Ureter (tissue), 1 donor: ENCODE measurements at regions not wholly inside any gene's neighbourhood (a gene's known extent, or its start where the extent isn't known, plus 50 kb on each side); places are given as distances from the start of the nearest gene placed in this dataset.
"Not testable (repeated sequence)": the region's sequence is repeated elsewhere in the genome, so short reads cannot be mapped to it uniquely, and the experiment has no call there.

Experiments
- DNase-seq: peaks from one replicate; pipeline ENCODE4 v3.0.0-alpha.2; 2020; ENCODE audit warnings: low spot score
- donor health status: DM: yes; HTN: yes; CAD: no.

DNA sequence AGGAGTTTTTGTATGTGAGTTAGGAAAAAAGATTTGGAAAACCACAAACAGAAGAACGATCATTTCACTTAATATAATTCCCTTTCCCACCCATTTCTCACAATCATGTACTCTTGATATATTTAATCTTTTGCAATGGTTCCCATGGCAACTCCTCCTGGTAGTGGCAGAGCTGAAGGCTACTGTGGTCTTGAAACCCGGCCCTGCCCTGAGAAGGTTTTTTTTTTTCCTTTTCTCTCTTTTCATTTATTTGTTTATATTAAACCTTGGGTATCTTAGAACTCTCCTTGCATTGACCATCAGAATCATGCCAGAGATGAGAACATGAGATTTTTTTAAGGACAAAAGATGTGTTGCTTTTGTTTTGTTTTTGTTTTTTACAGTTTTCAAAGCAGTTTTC, 566.1 kb upstream of the NRP1 start:
- no peak for DNase-seq

GRCh38 chr10:33899578-33900531, 565.4 kb upstream of the NRP1 start:
- no peak for DNase-seq

DNA sequence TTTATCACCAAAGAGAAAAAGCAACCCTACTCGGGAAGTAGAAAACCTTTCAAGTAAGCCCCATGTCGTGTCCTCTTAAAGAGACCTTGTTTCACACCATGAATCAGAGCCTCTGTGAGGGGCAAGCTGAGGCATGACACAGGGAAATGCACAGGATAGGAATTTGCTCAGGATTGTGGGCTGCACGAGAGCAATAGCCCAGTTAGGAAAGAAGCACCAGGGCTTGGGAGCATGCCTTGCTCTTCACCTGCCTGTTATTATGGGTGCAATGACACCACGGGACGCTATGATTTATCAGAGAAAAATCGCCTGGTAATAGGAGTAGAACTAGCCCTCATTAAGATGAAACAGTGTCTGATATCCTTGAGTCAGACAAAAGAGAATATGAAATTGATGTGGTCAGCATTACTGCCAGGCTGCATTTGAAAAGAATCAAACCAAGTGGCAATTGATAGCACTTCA, 562.9 kb upstream of the NRP1 start:
- DNase-seq: no peak

GRCh38 chr10:33893506-33893905, 559.0 kb upstream of the NRP1 start:
- no peak for DNase-seq

DNA sequence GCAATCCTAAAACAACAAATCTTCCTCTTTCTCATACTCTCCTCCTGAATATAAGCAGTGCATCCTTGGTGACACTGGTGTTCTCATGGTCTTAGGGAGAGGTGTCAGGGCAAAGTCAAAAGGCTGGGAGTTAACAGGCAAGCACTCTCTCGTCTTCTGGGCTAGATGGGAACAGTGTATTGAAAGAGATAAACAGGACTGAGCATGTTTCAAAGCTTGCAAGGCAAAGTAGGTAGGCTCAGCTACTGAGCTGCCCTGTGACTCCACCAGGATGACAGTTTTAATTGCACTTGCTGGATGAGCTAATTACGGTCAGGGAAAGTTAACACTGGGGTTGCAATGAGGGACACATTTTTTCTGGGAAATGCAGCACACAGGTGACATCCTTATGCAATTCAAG, 554.9 kb upstream of the NRP1 start:
- DNase-seq: no peak

DNA sequence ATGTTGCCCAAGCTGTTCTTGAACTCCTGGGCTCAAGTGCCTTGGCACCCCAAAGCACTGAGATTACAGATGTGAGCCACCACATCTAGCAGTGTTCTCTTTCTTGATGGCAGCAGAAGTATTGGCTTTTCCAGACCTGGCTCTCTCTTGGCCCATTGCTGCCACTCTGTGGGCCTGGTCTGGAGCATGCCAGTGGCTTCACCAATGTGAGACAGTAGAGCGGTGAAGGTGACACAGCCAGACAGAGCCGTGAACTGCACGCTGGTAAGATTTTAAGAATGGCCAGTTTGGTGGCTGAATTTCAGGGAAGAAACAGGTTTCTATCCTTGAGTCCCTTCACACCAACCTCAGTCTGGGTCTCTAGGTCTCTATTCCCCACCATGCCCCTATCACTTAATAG, 552.7 kb upstream of the NRP1 start:
- DNase-seq: no peak

GRCh38 chr10:33886299-33886698, 551.8 kb upstream of the NRP1 start:
- no peak for DNase-seq

- DNase-seq: no peak
Measured at GRCh38 chr10:33884604-33885003, 550.1 kb upstream of the NRP1 start.

DNA sequence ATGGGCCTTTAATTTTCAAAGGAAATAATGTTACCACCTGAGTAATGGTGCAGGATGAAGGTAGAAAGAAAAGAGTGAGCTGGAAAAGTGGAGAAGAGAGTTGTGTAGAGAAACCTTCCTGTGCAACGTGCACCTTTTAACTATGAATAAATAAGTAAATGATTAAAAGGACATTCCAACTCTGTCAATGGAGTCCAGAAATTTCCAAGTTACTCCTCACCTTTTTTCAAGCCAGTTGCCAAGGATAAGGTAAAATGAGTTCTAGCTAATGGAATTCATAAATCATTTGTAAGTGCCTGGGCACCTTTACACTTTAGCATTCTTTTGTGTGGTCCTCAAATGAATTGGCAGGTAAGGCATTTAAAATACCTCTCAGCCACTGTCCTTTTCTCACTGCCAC, 549.4 kb upstream of the NRP1 start:
- DNase-seq: no peak

GRCh38 chr10:33882996-33883395, 548.5 kb upstream of the NRP1 start:
- DNase-seq: no peak

- DNase-seq: no peak
Measured at GRCh38 chr10:33880291-33880690, 545.8 kb upstream of the NRP1 start.

- DNase-seq: no peak
Measured at GRCh38 chr10:33878238-33878786, 543.8 kb upstream of the NRP1 start.

DNA sequence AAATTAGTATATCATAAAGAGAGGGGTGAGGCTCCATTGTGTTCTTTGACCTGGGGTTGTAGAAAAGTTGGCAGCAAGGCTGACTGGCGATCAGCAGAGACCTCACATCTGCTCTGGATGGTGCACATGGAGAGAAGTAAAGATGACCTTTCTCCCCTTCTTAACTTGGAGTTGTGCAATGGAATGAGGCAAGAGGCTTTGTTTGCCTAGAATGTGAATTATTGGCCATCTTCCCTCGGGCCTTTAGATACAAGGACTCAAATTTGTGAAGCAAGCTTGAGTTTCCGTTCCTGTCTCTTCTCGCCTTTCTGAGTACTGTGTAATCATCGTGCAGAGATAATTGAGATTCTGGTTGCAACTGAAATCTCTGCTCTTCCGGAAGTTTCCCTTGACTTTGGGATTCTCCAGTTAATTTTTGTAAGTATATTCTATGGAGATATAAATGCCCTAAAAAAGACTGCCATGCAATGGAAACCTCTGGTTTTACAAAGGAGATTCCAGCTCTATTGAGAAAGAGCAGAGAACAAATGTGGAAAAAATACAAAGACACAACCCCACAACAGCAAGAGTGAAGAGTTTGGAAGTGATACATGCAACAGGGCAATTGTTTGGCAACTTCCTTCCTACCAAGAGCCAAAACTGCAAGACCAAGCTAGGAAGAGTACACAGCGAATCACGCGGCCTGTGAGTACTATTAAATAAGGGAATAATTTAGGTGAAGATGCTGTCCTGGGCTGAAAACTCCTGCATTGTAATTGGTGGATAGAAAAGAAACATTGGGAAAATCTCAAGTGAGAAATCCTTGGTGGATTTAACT, 542.3 kb upstream of the NRP1 start:
- DNase-seq: no peak

GRCh38 chr10:33875924-33876583, 541.6 kb upstream of the NRP1 start:
- DNase-seq: no peak

GRCh38 chr10:33871061-33871956, 536.8 kb upstream of the NRP1 start:
- DNase-seq: no peak

- DNase-seq: no peak
Measured at GRCh38 chr10:33869481-33869880, 535.0 kb upstream of the NRP1 start.

- no peak for DNase-seq
Measured at GRCh38 chr10:33869028-33869427, 534.6 kb upstream of the NRP1 start.

GRCh38 chr10:33867199-33867789, 532.8 kb upstream of the NRP1 start:
- DNase-seq: not testable (repeated sequence)

DNA sequence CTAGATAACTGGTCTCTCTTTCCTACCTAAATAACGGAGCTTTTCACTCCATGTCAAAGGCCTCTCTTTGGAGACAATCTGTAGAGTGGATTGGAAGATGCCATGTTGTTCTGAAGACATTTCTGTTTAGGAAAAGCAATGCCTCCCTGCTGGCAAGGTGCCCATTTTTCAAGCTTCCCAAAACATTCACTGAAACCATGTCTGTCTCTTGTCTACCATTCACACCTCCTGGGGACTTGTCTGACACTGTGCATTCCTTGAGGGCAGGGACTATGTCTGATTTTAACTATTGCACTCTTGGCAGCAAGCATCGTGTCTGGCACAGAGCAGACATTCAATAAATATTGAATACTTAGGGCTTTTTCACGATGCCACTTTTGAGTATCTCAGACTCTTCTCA, 528.9 kb upstream of the NRP1 start:
- DNase-seq: no peak

GRCh38 chr10:33862536-33863105, 528.2 kb upstream of the NRP1 start:
- no peak for DNase-seq
